Daoy (cell line): ENCODE measurements at regions not wholly inside any gene's neighbourhood (a gene's known extent, or its start where the extent isn't known, plus 50 kb on each side); places are given as distances from the start of the nearest gene placed in this dataset.

ENCODE experiments used
- DNase-seq: peaks from one replicate; pipeline ENCODE4 v3.0.0-alpha.2; 2015; ENCODE audit warnings: low read depth

GRCh38 chr2:128876986-128877983 is 558.6 kb upstream of the HS6ST1 start:
- no peak for DNase-seq

GRCh38 chr2:128879161-128879560 is 560.5 kb upstream of the HS6ST1 start:
- no peak for DNase-seq

- DNase-seq, result no peak
These were observed 576.2 kb upstream of the HS6ST1 start for GRCh38 chr2:128894896-128895295.

DNA sequence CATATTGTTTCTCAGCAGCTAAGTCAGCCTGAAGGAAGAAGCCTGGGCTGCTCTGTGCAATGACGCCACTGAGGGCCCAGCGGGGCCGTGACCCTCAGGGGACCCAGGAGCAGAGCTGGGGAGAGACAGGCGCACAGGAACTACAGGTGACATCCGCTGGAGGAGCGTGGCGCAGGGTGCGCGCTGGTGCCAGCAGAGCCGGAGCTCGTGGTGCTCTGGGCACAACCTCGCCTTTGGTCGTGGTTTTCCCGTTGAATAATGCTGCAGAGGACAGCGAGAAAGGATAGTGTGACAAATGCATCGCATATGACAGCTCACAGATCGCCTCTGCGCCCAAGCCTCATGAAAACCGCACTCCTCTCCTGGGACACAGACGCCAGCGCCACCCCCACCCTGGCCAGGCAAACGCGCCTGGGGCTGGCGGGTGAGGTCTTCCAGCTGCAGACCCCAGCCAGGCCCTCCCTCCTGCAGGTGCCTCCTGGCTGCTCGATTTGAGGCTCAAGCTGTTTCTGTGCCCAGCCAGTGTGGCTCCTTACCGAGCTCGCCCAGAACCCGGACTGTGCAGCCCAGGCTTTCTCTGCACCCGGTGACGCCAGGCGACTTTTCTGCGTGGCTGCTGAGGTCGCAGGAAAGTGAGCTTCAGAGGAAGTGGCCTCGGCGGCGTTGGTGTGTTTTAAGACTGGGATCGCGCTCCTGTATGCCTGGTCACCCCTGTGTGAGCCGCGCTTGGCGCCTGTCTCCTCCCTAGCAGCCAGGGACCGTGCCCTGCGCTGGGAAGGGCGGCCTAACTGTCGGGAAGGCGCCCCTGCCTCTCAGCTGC is 583.1 kb upstream of the HS6ST1 start:
- DNase-seq, result no peak

DNA sequence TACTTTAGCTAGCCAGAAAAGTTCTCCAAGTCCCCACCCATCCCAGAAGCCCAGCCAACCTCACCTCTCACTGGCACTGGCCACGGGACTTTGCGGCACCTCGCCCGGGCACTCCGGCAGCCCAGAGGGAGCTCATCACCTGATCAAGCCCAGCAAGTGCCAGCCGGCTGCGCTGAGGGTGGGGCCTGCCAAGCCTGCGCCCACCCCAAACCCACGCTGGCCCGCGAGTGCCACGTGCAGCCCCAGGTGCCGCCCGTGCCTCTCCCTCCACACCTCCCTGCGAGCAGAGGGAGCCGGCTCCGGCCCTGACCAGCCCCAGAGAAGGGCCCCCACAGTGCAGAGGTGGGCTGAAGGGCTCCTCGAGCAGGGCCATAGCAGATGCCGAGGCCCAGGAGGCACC is 585.0 kb upstream of the HS6ST1 start:
- no peak for DNase-seq

DNA sequence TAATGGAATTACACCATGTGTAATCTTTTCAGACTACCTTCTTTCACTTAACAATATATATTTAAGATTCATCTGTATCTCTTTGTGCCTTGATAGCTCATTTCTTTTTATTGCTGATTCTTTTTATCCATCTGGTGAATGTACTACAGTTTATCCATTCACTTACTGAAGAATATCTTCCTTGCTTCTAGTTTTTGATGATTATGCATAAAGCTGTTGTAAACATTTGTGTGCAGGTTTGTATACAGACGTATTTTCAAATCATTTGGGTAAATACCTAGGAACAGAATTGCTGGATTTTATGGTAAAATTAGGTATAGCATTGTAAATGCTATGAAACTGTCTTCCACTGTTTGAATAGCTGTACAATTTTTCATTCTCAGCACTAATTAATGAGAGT is 592.6 kb upstream of the HS6ST1 start:
- DNase-seq, result no peak

GRCh38 chr2:128914320-128914719 is 595.7 kb upstream of the HS6ST1 start:
- no peak for DNase-seq

- DNase-seq, result no peak
These were observed 603.1 kb upstream of the HS6ST1 start for GRCh38 chr2:128921751-128922150.

DNA sequence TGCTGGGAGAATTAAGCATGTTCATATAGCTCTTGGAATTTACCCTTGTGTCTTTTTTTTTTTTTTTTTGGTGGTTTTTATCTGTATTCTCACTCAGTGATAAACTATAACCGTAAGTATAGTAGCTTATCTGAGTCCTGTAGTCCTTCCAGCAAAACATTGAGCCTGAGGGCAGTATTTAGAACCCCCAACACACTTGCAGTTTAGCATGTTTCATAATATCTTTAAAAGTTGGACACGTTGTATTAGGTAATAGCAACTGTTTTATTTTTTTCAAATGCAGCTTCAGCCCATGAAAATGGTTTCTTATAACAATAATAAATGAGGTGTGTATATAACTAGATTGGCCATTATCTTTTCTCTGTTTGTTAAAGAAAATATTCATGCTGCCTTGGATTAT is 603.5 kb upstream of the HS6ST1 start:
- no peak for DNase-seq

GRCh38 chr2:128925631-128926030 is 607.0 kb upstream of the HS6ST1 start:
- DNase-seq, result no peak

DNA sequence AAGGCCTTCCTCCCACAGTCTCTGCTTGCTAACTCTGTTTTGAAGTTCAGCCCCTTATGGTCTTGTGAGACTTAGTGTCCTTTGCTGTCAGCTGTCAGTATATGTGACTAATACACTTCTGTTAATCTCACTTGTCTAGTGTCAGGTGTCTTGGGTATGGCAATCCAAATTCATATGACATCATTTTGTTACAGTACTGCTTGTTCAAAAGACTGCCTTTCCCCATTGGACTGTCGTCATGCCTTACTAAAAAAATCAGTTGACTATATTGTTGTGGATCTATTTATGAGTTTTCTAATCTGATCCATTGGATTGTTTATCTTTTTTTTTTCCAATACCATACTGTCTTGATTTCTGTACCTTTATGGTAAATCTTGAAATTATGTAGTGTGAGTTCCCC is 611.4 kb upstream of the HS6ST1 start:
- DNase-seq, result no peak

- DNase-seq, result no peak
These were observed 621.7 kb upstream of the HS6ST1 start for GRCh38 chr2:128940378-128940777.

GRCh38 chr2:128941751-128942150 is 623.1 kb upstream of the HS6ST1 start:
- no peak for DNase-seq

DNA sequence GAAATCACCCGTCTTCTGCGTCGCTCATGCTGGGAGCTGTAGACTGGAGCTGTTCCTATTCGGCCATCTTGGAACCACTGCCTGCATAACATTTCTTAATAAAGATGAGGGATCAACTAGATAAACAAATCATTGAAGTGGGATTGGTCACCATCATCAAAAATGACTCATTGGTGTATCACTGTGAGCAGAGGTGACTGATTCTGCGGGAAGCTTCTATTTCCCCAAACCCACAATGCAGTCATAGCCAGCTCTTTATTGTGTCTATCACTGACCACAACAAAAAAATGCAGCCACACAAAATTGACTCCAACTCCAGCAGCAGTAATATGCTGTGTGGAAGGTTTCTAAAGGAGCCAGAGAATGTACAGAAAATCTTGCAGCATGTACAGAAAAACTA is 630.7 kb upstream of the HS6ST1 start:
- DNase-seq, result no peak

- DNase-seq, result no peak
These were observed 632.1 kb upstream of the HS6ST1 start for GRCh38 chr2:128950758-128951157.

GRCh38 chr2:128958241-128958640 is 639.6 kb upstream of the HS6ST1 start:
- no peak for DNase-seq

GRCh38 chr2:128967646-128968045 is 649.0 kb upstream of the HS6ST1 start:
- no peak for DNase-seq

GRCh38 chr2:128969374-128969773 is 650.7 kb upstream of the HS6ST1 start:
- no peak for DNase-seq

DNA sequence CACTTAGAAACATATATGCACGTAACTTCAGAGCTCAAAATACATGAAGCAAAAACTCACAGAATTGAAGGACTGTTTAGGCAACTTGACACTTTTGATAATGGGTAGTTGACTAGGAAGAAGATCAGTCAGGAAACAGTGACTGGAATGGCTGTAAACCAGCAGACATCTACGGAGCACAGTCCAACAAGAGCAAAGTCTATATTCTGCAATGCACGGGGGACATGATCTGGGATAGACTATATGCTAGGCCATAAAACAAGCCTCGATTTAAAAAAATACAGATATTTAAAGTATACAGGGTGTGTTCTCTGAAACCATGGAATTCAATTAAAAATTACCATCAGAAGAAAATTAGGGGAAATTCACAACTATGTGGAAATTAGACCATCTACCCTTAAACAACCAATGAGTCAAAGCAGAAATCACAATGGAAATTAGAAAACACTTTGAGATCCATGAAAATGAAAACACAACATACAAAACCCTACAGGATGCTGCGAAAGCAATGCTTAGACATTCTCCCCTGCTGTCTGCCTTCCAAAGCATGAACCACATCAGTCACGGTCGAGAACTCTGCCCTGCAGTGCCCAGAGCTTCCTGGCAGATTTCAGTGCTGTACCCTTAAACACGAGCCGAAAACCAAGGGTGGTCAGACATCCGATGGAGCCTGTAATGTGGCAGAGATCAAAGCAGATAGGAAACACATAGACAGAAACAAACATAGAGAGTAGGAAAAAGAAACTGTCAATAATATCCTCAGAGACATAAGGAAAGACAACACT is 651.9 kb upstream of the HS6ST1 start:
- no peak for DNase-seq

DNA sequence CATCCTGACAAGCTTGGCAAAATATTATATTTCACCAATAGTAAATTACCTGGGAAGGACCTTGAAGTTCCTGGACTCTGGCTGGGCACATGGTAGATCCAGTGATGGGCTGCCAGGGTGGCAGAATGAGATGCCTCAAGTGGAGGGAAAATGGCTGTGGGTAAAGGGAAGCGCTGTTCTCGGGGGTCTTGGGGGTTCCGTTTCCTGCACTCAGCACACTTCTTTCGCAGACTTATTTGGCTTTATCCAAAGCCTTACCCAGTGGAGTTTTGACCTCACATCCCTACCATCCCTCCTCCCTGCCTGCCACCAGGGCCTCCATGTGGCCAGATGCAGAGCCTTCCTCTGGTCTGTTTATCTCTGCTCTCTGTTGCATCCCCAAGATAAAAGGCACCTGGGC is 654.9 kb upstream of the HS6ST1 start:
- no peak for DNase-seq

- DNase-seq, result no peak
These were observed 659.5 kb upstream of the HS6ST1 start for GRCh38 chr2:128978212-128978611.

GRCh38 chr2:128979182-128979581 is 660.5 kb upstream of the HS6ST1 start:
- DNase-seq, result no peak
